Renal cortical epithelial cell (primary cell): ENCODE measurements at regions not wholly inside any gene's neighbourhood (a gene's known extent, or its start where the extent isn't known, plus 50 kb on each side); places are given as distances from the start of the nearest gene placed in this dataset.

Experiments used
- DNase-seq: peaks from one replicate; pipeline ENCODE4 v3.0.0-alpha.2; 2011; ENCODE audit warnings: low read depth

DNA sequence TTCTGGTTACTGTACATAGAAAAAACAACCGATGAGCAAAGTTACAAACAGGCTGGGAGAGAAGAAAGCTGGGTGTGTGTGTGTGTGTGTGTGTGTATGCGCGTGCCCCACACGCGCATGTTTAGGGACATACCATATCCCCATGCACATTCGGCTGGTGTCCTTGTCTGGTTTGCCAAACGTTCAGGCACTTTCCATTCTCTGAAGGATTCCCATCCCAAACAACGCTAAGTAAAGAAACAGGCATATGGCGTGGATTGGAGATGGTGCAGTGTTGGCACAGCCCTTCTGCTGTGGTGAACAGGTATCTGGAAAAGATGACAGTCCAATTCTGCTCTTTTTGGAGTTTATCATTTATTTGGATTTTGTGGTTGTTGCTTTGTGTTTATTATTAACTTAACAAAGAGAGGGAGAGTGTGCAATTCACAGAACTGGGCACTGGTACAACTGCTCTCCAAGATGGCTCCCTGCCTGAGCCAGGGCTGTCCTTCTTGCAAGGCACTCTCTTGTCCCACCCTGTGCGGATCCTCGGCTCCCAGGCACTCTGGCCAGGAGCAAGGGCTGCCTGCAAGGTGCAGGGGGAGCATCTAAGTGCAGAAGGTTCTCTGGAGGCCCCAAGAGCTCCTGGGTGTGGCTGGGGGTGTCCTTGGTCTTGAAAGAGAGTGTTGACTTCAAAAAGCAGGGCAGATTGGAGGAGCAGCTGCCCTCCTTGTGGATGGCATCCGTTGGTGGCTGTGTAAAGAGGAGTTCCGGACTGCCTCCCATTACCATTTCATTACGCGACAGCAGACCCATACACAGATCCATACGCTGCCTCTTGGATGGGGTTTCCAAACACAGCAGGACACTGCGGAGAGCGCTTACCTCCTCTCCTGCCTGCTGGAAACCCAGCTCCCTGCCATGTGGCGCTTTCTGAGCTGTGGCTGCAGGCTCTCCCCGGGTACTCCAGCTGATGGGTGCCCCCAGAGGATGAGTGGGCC, 263.1 kb downstream of the ZNF536 start:
- DNase-seq: no peak

DNA sequence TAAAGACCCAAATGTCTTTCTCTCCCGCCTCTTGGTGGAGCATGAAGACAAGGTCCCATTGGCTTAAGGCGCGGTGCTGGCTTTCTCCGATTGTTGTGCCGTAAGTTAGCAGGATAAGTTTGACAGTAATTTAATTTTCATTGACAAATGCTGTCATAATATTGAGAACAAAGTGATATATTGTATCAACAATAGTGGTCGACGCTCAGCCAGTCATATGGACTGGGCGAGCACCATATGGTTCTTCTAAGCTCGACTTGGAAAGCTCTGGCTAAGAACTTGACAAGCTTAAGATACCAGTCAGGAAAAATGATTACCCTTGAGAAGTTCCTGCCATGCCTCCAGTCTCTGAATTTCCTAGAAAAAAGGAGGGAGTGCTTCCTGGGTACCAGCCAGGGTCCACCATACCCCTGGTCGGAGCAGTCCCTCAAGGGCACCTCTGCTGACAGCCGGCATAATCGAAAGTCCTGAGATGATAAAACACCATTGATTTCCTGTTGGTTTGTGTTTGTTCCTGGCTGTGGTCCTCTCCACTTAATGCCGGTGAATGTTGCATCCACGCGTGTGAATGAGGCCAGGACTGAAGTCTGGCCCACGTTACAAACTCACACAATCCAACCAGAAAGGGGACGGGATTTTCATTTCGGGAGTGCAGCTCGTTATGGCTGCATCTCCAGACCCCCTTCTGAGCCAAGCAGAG, 262.1 kb downstream of the ZNF536 start:
- DNase-seq: no peak

DNA sequence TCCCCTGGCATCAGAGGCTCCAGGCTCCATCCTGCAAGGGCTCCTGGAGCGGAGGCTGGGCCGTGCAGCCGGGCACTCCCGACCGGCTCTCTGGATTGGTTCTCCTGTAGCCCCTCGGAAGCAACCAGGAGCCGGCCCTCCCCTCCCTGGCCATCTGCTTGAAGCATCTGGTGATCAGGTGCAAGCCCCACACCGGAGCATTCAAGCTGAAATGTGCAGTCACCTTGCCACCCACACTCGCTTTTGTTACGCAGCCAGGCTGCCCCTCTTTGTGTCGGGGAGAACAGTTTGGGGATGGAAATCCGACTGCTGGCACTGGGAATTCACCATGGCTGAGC, 258.8 kb downstream of the ZNF536 start:
- DNase-seq: no peak

DNA sequence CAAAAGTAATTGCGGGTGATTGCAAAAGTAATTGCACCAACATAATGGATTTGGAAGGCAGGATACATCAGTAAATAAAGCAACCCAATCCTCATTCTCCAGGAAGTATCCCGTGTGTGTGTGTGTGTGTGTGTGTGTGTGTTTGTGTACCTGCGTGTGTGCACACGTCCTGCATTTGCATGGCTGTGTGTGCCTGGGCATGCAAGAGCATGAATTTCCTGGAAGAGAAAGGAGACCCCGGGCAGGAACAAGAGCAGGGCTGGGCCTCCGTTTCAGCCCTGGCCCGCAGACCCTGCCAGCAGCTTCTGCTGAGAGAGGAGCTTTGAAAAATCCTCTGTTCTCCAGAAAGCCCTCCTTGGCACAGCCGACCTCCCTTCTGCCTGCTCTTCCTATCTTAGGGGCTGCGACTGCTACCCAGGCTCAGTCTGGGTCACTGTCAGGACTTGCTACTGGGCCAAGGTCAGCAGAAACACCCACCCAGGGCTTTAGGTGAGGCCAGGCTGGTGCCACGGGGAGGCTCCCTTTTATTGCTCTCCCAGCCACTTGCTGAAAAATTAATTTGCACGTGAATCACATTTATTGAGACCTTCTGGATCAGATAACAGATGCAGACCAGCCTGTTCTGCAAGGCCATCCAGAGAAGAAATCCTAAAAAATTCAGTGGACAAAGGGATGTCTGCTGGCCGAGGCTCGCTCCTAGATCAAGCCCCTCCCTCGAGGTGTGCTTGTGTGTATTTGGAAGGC, 258.3 kb downstream of the ZNF536 start:
- DNase-seq: no peak

DNA sequence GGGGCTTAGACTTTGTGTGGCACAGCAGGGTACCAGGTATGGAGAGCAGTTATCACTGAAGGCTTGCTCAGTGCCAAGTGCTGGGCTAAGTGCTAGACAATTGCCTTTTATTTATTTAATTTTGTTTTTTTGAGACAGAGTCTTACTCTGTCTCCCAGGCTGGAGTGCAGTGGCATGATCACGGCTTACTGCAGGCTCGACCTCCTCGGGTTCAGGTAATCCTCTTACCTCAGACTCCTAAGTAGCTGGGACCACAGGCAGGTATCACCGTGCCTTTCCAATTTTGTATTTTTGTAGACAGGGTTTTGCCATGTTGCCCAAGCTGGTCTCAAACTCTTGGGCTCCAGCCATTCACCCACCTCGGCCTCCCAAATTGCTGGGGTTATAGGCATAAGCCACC, 256.9 kb downstream of the ZNF536 start:
- DNase-seq: no peak

DNA sequence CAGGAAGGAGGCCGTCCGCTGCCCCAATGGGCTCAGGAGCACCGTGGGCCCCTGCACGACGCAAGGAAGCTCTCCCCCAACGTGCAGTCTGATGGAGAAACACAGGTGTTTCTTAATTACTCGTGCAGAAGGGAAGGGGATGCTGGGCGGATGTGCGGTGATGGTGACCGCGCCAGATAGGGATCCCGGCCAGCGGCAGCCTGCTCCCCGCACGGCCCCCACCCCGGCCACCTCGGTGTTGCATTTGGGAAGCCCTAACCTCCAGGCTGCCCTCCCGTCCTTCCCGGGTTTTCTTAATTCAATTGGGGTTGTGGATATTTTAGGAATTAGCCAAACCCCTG, 254.4 kb downstream of the ZNF536 start:
- DNase-seq: no peak

DNA sequence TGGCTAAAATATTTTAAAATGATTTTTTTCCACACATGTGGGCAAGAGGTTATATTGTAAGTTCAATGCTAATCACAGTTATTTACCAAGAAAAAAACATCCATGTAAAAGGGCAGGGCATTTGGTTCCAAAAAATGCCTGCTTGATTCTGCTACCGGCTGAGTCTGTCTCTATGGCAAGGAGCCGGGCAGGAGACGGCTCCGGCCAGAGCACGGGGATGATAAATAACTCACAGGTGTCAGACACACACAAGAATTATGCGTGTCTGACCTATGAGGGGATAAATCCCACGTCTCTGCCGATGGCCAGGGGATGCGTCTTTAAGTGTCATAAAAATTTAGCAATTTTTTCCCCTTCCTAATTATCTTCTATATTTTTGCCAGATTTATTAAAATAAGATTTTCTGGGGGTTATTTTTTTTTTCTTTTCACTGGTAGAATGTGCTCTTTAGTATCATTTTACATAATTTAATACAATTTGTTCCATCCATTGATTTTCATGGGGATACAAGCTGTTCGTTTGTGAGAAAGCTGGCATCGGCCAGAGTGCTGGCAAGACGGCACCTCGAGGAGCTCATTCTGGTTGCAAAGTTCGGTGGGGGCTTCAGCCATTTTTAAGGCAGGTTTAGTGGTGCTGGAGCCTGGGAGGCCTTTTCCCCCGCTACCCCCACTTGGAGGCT, 253.9 kb downstream of the ZNF536 start:
- DNase-seq: no peak

DNA sequence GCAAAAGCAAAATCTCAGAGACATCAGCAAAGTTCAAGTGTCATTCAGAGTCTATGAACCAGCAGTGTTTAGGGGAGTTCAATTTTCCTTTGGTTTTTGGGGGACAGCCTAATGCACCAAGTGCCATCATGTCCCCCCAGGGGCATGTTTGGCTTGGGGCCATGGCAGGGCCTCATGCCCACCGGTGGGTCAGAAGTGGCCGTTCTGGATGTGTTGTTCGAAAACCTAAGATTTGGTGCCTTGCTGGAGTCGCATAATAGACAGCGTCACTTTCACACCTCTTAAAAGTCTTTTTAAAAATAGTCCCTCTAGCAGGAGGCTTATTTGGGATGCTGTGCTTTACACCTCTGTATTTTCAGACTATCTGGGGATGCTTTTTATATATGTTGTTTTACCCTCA, 250.1 kb downstream of the ZNF536 start:
- no peak for DNase-seq

DNA sequence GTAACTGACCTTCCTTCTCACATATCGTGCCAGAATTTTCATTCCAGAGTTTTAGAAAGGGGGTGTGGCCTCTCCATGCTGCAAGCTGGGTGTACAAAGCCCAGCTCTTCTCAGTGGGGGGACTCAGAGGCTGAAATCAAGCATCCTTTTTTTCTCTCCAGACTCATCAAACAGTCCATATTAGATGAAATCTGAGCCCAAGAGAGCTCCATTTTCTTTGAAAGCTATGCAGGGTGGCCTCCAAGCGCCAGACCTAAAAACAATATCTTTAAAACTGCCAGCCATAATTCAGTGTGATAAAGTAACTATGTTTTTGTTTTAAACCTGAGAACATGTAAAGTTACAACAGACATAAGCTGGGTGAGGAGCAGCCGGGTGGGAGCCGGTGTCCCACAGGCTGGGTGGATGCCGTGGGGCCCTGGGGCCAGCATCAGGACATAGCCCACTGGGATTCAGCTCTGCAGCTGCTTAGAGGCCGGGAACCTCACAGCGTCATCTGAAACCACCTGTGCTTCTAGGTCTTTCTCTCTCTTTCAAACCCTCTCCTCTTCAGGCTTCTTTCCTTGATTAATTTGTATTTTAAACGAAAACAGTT, 249.2 kb downstream of the ZNF536 start:
- no peak for DNase-seq

DNA sequence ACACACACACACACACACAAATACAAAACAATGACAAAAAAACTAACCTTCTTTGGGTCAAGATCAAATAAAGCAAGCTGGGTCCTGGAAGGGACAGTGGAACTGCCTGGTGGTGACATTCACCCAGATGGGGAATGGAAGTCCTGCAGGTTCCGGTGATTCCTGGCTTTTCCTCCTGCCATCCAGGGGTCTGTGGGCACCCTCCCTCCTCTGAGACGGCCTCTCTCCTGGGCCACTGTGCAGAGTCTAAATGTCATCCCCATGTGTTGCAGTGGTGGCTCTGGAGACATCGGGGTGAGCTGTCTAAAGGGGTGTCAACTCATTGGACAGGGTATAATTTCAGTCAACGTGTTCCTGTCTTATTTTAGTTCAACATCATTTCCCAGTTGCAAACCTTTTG, 248.2 kb downstream of the ZNF536 start:
- no peak for DNase-seq

DNA sequence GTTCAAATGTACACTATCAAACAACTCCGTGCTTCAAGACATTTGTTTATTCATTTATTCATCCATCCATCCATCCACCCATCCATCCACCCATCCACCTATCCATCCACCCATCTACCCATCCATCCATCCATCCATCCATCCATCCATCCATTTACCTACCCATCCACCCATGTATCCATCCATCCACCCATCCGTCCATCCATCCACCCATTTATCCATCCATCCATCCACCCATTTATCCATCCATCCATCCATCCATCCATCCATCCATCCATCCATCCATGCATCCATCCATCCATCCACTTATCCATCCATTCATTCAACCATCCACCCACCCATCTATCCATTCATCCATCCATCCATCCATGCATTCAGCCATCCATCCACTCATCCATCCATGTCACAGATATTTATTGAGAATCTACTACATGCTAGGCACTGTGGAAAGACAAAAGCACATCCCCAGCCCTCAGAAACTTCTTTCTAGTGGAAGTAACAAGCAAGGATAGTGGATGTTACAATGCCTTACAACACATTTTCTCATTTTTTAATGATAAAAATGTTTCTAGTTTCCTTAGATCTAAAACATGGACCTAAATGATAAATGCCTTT, 237.6 kb downstream of the ZNF536 start:
- no peak for DNase-seq

DNA sequence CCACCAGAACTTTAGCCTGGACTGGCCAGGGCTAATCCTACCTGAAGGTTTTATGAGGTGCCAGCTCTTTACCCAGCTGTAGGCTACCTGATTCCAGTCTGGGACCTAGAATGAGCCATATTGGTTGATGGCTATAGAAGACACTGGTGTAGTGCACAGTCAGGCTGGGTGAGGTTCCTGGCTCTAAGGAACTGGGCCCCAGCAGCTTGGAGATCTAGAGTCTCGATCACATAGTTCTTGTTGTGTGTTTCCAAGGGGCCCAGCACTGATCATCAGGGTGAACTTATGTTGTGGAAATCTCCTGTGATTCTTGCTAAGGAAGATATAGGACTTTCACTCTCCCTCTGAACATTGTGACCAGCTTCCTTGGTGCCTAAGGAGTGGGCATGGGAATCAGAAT, 236.3 kb downstream of the ZNF536 start:
- DNase-seq: no peak
